GM19452 (cell line): ENCODE measurements at regions not wholly inside any gene's neighbourhood (a gene's known extent, or its start where the extent isn't known, plus 50 kb on each side); places are given as distances from the start of the nearest gene placed in this dataset.

Experiments
- ATAC-seq: cut with Tn5 transposase; IDR thresholded peaks from one replicate; pipeline ENCODE4 v1.9.1; 2021; ENCODE audit not compliant: unreplicated experiment

- no peak for ATAC-seq
Observed at GRCh38 chr15:39359771-39360170, 221.1 kb upstream of the THBS1 start.

DNA sequence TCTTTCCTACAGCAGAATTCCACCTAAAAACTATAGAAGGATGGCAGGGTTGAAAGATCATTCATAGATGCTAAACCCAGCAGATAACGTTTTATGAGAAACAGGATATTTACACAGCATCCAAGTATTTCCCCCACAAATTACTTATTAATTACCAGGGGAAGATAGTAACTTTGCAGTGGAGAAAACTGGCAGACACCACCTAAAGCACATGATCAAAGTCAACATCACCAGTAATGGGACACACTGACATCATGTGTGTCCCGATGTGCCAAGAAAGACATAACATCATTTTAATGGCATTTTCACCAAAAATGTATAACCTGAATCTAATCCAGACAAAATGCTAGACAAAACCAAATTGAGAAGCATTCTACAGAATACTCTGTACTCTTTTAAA, 220.4 kb upstream of the THBS1 start:
- ATAC-seq, result no peak

DNA sequence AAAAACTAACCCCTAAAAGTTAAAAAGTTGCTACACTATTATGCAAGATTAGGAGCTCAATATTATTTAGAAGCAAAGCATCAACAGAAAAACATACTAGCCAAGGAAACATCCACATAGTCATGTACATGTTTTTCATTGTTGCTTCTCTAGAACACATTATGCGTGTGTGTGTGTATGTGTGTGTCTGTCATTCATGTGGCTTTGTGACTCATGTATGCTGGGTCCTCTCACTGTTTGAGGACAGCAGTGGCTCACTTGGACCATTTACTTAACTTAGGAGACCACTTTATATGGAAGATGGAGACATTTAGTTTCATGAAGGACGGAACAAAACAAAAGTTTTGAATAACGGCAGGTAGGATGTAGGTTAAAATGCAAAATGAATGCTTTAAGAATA, 219.4 kb upstream of the THBS1 start:
- no peak for ATAC-seq

DNA sequence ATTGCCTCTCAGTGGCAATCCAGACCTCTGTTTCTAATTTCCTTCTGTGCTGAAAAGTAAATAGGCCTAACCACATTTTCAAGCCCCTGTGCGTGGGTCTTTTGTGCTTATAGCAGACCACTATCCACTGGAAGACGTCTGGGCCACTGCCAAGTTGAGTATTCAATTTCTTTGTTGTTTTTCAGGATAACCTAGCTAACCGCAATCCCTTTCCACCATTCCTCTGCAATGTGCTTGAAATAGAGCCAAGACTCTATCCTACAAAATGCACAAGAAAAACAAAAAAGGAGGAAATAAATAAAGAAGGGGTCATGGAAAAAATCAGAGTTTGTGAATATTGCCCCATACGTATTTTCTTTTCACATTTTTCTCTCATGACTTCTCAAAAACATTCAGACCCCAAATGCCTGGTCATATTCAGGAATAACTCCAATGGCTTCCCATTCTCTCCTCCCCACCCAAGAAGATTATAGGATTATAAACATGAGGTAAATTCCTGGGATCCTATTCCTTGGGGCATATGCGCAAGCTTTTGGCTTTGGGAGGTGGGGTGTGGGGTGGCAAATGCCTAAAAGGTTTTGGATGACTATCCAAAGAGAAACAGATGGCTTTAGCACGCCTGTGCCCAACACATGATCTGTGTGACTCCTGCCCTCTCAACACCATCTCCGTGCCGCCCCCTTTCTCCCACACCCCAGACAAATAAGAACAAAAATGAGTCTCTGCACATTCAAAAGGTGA, 217.9 kb upstream of the THBS1 start:
- ATAC-seq, result no peak

- no peak for ATAC-seq
Observed at GRCh38 chr15:39363761-39364586, 216.9 kb upstream of the THBS1 start.

GRCh38 chr15:39364721-39365120, 216.2 kb upstream of the THBS1 start:
- no peak for ATAC-seq

- ATAC-seq, result no peak
Observed at GRCh38 chr15:39365161-39365560, 215.7 kb upstream of the THBS1 start.

GRCh38 chr15:39365873-39366272, 215.0 kb upstream of the THBS1 start:
- ATAC-seq, result no peak

DNA sequence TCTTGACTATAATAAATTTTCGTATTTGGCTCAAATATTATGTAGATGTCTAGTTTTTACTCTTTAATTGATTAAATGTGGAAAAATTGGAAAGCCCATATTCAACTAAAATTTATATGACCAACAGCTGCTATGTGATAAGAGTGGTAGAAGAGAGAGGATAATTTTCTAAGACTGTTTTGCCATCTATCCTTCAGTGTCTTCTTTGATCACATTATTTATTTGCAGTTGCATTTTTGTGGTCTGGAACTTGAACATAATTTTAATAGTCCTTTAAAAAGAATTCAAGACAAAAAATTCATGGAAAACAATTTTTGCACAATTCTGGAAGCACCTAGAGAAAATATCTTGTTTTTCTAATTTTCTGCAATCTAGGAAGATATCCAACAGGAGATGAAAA, 213.3 kb upstream of the THBS1 start:
- no peak for ATAC-seq

DNA sequence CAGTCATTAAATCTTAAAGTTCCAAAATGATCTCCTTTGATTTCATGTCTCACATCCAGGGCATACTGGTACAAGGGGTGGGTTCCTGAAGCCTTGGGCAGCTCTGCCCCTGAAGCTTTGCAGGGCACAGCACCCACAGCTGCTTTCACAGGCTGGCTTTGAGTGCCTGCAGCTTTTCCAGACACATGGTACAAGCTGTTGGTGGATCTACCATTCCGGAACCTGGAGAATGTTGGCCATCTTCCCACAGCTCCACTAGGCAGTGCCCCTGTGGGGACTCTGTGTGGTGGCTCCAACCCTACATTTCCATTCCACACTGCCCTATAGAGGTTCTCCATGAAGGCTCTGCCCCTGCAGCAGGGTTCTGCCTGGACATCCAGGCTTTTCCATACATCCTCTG, 211.1 kb upstream of the THBS1 start:
- no peak for ATAC-seq

- ATAC-seq, result no peak
Observed at GRCh38 chr15:39376371-39376909, 204.4 kb upstream of the THBS1 start.

DNA sequence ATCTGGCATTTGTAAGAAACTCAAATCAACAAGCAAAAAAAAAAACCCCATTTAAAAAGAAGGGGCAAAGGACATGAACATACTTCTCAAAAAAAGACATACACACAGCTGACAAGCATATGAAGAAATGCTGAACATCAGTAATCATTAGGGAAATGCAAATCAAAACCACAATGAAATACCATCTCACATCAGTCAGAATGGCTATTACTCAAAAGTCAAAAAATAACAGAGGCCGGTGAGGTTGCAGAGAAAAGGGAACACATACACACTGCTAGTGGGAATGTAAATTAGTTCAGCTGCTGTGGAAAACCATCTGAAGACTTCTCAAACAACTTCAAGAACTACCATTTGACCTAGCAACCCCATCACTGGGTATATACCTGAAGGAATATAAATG, 199.4 kb upstream of the THBS1 start:
- peak; percentile 61 for ATAC-seq

GRCh38 chr15:39388118-39388517, 192.8 kb upstream of the THBS1 start:
- ATAC-seq, result no peak

GRCh38 chr15:39391230-39391629, 189.6 kb upstream of the THBS1 start:
- ATAC-seq, result no peak

- ATAC-seq, result no peak
Observed at GRCh38 chr15:39392469-39393047, 188.3 kb upstream of the THBS1 start.

- ATAC-seq, result no peak
Observed at GRCh38 chr15:39393575-39394335, 187.1 kb upstream of the THBS1 start.

- no peak for ATAC-seq
Observed at GRCh38 chr15:39394496-39394895, 186.4 kb upstream of the THBS1 start.

DNA sequence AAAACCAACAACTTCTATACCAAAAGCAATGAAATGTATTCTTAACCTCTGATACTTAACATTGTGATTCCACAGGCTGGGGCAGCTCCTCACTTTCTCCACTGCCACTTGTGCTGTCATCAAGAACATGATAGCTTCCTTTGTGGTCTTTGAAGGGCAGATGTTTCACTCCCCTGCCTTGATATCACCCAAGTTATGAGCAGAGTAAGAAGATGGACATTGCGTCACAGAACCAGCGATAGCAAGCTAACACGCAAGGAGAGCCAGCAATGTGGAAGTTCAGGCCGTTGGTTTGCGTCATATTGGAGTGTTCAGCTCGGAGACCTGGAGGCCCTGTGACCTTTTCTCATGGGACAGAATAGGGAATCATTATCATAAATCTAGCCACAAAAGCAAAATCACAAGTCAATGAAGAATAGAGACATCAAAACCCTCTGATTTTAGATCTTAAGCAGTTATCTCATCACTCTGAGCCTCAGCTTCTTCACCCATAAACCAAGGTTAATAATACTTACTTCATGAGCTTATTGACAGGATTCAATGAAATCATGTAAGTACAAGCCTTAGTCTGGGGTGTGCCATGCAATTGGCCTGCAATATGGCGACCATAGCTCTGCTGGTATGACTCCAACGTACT, 183.8 kb upstream of the THBS1 start:
- no peak for ATAC-seq

- ATAC-seq, result no peak
Observed at GRCh38 chr15:39397883-39398282, 183.0 kb upstream of the THBS1 start.

GRCh38 chr15:39399600-39399999, 181.3 kb upstream of the THBS1 start:
- ATAC-seq, result no peak

DNA sequence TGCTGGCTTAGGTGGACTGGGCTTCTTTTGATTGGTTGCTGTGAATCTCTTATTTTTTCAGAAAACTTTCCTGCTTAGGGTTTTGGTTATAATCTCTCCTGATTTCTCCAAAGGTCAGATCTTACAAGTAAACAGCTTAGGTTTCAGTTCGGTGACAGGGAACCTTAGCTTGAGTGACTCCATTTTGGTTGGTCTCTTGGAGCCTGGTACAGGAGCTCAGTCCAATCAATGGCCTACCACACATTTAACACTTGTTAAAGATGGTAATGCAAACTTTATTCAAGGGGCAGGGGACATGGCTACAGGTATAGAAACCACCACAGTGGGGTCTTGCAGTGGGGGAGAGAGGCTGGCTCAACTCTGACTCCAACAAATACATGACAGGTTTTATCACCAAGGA, 180.9 kb upstream of the THBS1 start:
- no peak for ATAC-seq
